ENCODE measurements at regions not wholly inside any gene's neighbourhood (a gene's known extent, or its start where the extent isn't known, plus 50 kb on each side); places are given as distances from the start of the nearest gene placed in this dataset.

DNA sequence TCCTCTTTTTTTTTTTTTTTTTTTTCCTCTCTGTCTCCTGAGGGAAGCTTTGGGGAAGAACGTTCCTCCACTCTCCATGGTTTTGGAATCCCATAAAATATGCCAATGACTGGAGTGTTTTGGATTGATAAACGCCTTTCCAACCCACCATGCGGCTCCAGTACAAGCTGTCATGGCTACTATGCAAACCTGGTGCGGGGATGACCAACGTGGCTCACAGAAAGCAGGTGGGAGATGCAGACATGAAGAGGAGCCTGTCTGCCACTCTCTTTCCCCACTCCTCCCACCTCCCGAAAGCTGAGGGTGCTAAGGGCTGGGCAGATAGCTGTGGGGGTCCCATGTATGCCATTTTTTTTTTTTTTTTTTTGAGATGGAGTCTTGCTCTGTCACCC, 69.9 kb upstream of the SEC14L1 start:
- no peak for ATAC-seq (ENCODE audit: insufficient read depth, low read depth)

DNA sequence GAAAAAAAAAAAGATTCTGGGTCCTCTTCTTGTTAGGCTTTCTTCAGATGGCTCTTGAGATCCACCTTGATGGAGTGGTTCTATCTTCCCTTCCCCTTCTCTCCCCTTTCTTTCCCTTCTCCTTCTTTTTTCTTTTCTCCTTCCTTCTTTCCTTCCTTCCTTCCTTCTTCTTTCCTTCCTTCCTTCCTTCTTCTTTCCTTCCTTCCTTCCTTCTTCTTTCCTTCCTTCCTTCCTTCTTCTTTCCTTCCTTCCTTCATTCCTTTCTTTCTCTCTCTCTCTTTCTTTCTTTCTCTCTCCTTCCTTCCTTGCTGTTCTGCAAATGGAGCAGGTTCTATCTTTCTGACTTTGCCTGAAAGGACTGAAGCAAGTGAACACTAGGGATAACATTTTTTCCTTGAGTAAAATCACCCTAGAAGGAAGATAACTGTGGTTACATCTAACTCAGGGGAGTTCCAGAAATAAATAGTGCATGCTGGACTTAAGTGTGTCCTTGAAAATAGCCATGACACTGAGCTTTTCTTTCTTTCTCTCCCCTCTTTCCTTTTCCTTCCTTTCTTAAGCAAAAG, 68.8 kb upstream of the SEC14L1 start:
- Histone ChIP-seq H2AFZ (ENCODE audit: low read depth, low read length) (no peak overlapping the region), H3K9me3 (ENCODE audit: insufficient read depth, low read length, severe bottlenecking) (no peaks in the 10 kb centered on the region), H3K27ac (ENCODE audit: low read length) (no peak overlapping the region), H3K4me3 (ENCODE audit: low read depth in 1 of 2, low read length in 2 of 2) (no peak overlapping the region), H4K20me1 (ENCODE audit: insufficient read depth, low read length) (no peaks in the 10 kb centered on the region), H3K9ac (ENCODE audit: low read depth, low read length) (no peak overlapping the region), H3K36me3 (ENCODE audit: insufficient read depth, low read length) (no peaks in the 10 kb centered on the region), H3K4me2 (ENCODE audit: insufficient read depth, low read length) (no peak overlapping the region), H3K27me3 (ENCODE audit: insufficient read depth, low read length, poor library complexity) (no peaks in the 10 kb centered on the region), H3K4me1 (ENCODE audit: insufficient read depth, low read length) (no peaks in the 10 kb centered on the region), H3K79me2 (ENCODE audit: insufficient read depth, low read length) (no peaks in the 10 kb centered on the region)
- no peak for ATAC-seq (ENCODE audit: insufficient read depth, low read depth)
- no peak for TF ChIP-seq EZH2 (IDR thresholded peaks at IDR 0.05; ENCODE audit: borderline replicate concordance, low read depth, low read length, severe bottlenecking)
- TF ChIP-seq, protein P1, sequence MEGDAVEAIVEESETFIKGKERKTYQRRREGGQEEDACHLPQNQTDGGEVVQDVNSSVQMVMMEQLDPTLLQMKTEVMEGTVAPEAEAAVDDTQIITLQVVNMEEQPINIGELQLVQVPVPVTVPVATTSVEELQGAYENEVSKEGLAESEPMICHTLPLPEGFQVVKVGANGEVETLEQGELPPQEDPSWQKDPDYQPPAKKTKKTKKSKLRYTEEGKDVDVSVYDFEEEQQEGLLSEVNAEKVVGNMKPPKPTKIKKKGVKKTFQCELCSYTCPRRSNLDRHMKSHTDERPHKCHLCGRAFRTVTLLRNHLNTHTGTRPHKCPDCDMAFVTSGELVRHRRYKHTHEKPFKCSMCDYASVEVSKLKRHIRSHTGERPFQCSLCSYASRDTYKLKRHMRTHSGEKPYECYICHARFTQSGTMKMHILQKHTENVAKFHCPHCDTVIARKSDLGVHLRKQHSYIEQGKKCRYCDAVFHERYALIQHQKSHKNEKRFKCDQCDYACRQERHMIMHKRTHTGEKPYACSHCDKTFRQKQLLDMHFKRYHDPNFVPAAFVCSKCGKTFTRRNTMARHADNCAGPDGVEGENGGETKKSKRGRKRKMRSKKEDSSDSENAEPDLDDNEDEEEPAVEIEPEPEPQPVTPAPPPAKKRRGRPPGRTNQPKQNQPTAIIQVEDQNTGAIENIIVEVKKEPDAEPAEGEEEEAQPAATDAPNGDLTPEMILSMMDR (IDR thresholded peaks at IDR 0.05; ENCODE audit: borderline replicate concordance, extremely low read depth, low read length, poor library complexity, severe bottlenecking): no peak
- no peak for DNase-seq

More for the DNA sequence above, 69.9 kb upstream of the SEC14L1 start:
- no peak overlapping the region for H3K27ac ChIP-seq (ENCODE audit: low read length)
- H3K4me2 ChIP-seq (ENCODE audit: insufficient read depth, low read length): no peak overlapping the region
- no peaks in the 10 kb centered on the region for H4K20me1 ChIP-seq (ENCODE audit: insufficient read depth, low read length)
- 0 out of 2 replicates have a peak, but pooled peaks cover 2% of the 10 kb centered on the region for H3K4me1 ChIP-seq (ENCODE audit: insufficient read depth, low read length)
- no peaks in the 10 kb centered on the region for H3K27me3 ChIP-seq (ENCODE audit: insufficient read depth, low read length, poor library complexity)
- no peak for DNase-seq
- no peak overlapping the region for H3K9ac ChIP-seq (ENCODE audit: low read depth, low read length)
- no peak overlapping the region for H3K4me3 ChIP-seq (ENCODE audit: low read depth in 1 of 2, low read length in 2 of 2)
- no peaks in the 10 kb centered on the region for H3K36me3 ChIP-seq (ENCODE audit: insufficient read depth, low read length)
- no peak overlapping the region for H2AFZ ChIP-seq (ENCODE audit: low read depth, low read length)
- no peaks in the 10 kb centered on the region for H3K9me3 ChIP-seq (ENCODE audit: insufficient read depth, low read length, severe bottlenecking)
- TF ChIP-seq EZH2 (IDR thresholded peaks at IDR 0.05; ENCODE audit: borderline replicate concordance, low read depth, low read length, severe bottlenecking): no peak
- TF ChIP-seq, protein P1 (IDR thresholded peaks at IDR 0.05; ENCODE audit: borderline replicate concordance, extremely low read depth, low read length, poor library complexity, severe bottlenecking): no peak
- no peaks in the 10 kb centered on the region for H3K79me2 ChIP-seq (ENCODE audit: insufficient read depth, low read length)

DNA sequence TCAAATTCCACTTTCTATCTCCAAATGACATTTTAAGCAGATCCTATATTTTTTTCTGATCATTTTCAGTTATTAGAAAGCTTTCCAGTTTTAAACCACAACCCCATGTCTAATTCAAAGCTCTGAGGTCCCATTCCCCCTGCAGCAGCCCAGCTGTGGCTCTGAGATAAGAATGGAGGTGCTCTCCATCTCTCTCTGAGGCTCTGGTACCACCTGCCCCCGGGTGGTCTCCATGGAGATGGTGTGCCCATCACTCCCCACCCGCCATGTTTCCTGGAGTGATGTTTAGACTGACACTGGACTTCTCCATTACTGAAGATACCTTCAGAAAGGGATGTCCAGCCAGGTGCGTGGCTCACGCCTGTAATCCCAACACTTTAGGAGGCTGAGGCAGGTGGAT, 68.1 kb upstream of the SEC14L1 start:
- no peaks in the 10 kb centered on the region for H3K27me3 ChIP-seq (ENCODE audit: insufficient read depth, low read length, poor library complexity)
- H3K4me3 ChIP-seq (ENCODE audit: low read depth in 1 of 2, low read length in 2 of 2): no peak overlapping the region
- DNase-seq (no peak), ATAC-seq (ENCODE audit: insufficient read depth, low read depth) (no peak)
- H3K79me2 ChIP-seq (ENCODE audit: insufficient read depth, low read length): no peaks in the 10 kb centered on the region
- no peaks in the 10 kb centered on the region for H4K20me1 ChIP-seq (ENCODE audit: insufficient read depth, low read length)
- H3K27ac ChIP-seq (ENCODE audit: low read length): no peak overlapping the region
- H3K4me1 ChIP-seq (ENCODE audit: insufficient read depth, low read length): no peaks in the 10 kb centered on the region
- no peak overlapping the region for H3K4me2 ChIP-seq (ENCODE audit: insufficient read depth, low read length)
- no peak for TF ChIP-seq EZH2 (IDR thresholded peaks at IDR 0.05; ENCODE audit: borderline replicate concordance, low read depth, low read length, severe bottlenecking)
- TF ChIP-seq, protein P1 (IDR thresholded peaks at IDR 0.05; ENCODE audit: borderline replicate concordance, extremely low read depth, low read length, poor library complexity, severe bottlenecking): no peak
- no peaks in the 10 kb centered on the region for H3K9me3 ChIP-seq (ENCODE audit: insufficient read depth, low read length, severe bottlenecking)
- H3K9ac ChIP-seq (ENCODE audit: low read depth, low read length): no peak overlapping the region
- no peaks in the 10 kb centered on the region for H3K36me3 ChIP-seq (ENCODE audit: insufficient read depth, low read length)
- no peak overlapping the region for H2AFZ ChIP-seq (ENCODE audit: low read depth, low read length)
